K562 (cell line): ENCODE measurements at regions not wholly inside any gene's neighbourhood (a gene's known extent, or its start where the extent isn't known, plus 50 kb on each side); places are given as distances from the start of the nearest gene placed in this dataset.

ENCODE experiments used
- ATAC-seq: fragments of 200-7000 bp; cut with Tn5 transposase; 3 replicates; pipeline ENCODE4 v1.9.1; 2020; ENCODE audit warnings: moderate library complexity
- BruUV-seq: library from RNA; stranded (reverse); fragments of 400-500 nt; replicated peaks from 2 replicates; lab custom pipeline; 2021; lab: Mats Ljungman, UMichigan
- CTCF ChIA-PET: fragments of 300-600 bp; formaldehyde crosslinking; extraction: SDS; loops from one replicate; lab custom pipeline; 2021; ENCODE audit warnings: low intra/inter-chr PET ratio; lab: Yijun Ruan, JAX
- POLR2A ChIA-PET: fragments of 300-600, 350-650 bp; sonication (Branson Sonifier 250); formaldehyde crosslinking; extraction: SDS; loops from one replicate; lab custom pipeline; 2021; ENCODE audit warnings: antibody characterized with exemption, inconsistent platforms; lab: Yijun Ruan, JAX
- DNase-seq, 4 experiments: peaks; one replicate each; pipeline versions ENCODE4 v3.0.0 to v3.0.0-alpha.2; 2011 to 2018; ENCODE audit warnings: low spot score in 3 of 4, mixed read lengths in 3 of 4; ENCODE audit errors: extremely low read depth in 1 of 4
- FAIRE-seq: peaks from 2 replicates; lab custom pipeline; 2011; peaks lifted over from hg19 to GRCh38; lab: Jason Lieb, UNC
- H2AFZ ChIP-seq: 2 replicates; pipeline ENCODE4 v1.6.0; 2011; ENCODE audit warnings: low read depth, low read length, control low read depth, inconsistent platforms
- H3K27ac ChIP-seq: fragments of 200-600 bp; 3 replicates; pipeline ENCODE4 v1.8.0; 2011; ENCODE audit warnings: low read depth, mild to moderate bottlenecking, control low read depth, inconsistent platforms, low read length, moderate library complexity, mixed read lengths; ENCODE audit errors: extremely low read depth
- H3K27me3 ChIP-seq, 2 experiments: fragments of 300-600 bp in 1 of 2; 2 replicates in 1 of 2; 3 replicates in 1 of 2; pipeline versions ENCODE4 v1.6.0 to v1.8.0; 2011; ENCODE audit warnings: inconsistent platforms in 2 of 2, low read length in 2 of 2, mild to moderate bottlenecking in 1 of 2, mixed read lengths in 1 of 2, moderate library complexity in 1 of 2; ENCODE audit not compliant: control insufficient read depth in 2 of 2, insufficient read depth in 2 of 2
- H3K36me3 ChIP-seq: fragments of 300-600 bp; 3 replicates; pipeline ENCODE4 v1.8.0; 2011; ENCODE audit warnings: mild to moderate bottlenecking, low read length, inconsistent platforms; ENCODE audit not compliant: control insufficient read depth, insufficient read depth
- H3K4me1 ChIP-seq, 2 experiments: fragments of 200-600 bp in 1 of 2; replicated peaks in 1 of 2; 2 replicates in 1 of 2; 3 replicates in 1 of 2; pipeline versions ENCODE4 v1.5.1 to v1.8.0; 2011; ENCODE audit warnings: inconsistent platforms in 2 of 2, low read length in 2 of 2, mild to moderate bottlenecking in 1 of 2, mixed read lengths in 1 of 2, moderate library complexity in 1 of 2; ENCODE audit not compliant: control insufficient read depth in 2 of 2, insufficient read depth in 2 of 2
- H3K4me2 ChIP-seq: 2 replicates; pipeline ENCODE4 v1.6.1; 2011; ENCODE audit warnings: low read length, control low read depth, inconsistent platforms, mixed read lengths; ENCODE audit not compliant: insufficient read depth
- H3K4me3 ChIP-seq: fragments of 200-600 bp; sonication (generic), shearing (Covaris generic); 2 replicates; pipeline ENCODE4 v1.5.1; 2016; ENCODE audit warnings: control low read depth, inconsistent platforms
- H3K79me2 ChIP-seq: fragments of 200-600 bp; 3 replicates; pipeline ENCODE4 v1.8.0; 2011; ENCODE audit warnings: low read length, inconsistent platforms; ENCODE audit not compliant: control insufficient read depth, insufficient read depth
- H3K9ac ChIP-seq, 2 experiments: 2 replicates each; pipeline versions ENCODE4 v1.6.0 to v1.6.1; 2011; ENCODE audit warnings: low read depth in 2 of 2, low read length in 2 of 2, control low read depth in 1 of 2, inconsistent platforms in 1 of 2, mild to moderate bottlenecking in 1 of 2, mixed read lengths in 1 of 2; ENCODE audit not compliant: insufficient read depth in 1 of 2
- H3K9me1 ChIP-seq: one replicate; pipeline ENCODE4 v1.6.0; 2011; ENCODE audit warnings: inconsistent platforms, mild to moderate bottlenecking, low read length, moderate library complexity; ENCODE audit not compliant: control insufficient read depth, insufficient read depth
- H3K9me3 ChIP-seq: replicated peaks from 2 replicates; pipeline ENCODE4 v1.5.1; 2011; ENCODE audit warnings: low read depth, low read length, inconsistent platforms; ENCODE audit not compliant: control insufficient read depth, insufficient read depth
- H4K20me1 ChIP-seq: replicated peaks from 2 replicates; pipeline ENCODE4 v1.6.1; 2011; ENCODE audit warnings: low read length, inconsistent platforms, mixed read lengths; ENCODE audit not compliant: control insufficient read depth, insufficient read depth
- CTBP1 ChIP-seq: fragments of 450-650 bp; IDR thresholded peaks from 2 replicates; pipeline ENCODE4 v1.6.1; 2016; ENCODE audit warnings: borderline replicate concordance
- HCFC1 ChIP-seq: IDR thresholded peaks from 2 replicates; pipeline ENCODE4 v1.6.1; 2012; ENCODE audit warnings: low read depth, low read length, improper control_type of control experiment
- HDAC6 ChIP-seq: IDR thresholded peaks from 2 replicates; pipeline ENCODE4 v1.6.1; 2012; ENCODE audit warnings: low read depth, mild to moderate bottlenecking, control low read depth, inconsistent platforms, low read length, moderate library complexity
- HLTF ChIP-seq: fragments of 450-650 bp; IDR thresholded peaks from 2 replicates; pipeline ENCODE4 v1.6.1; 2016
- NONO ChIP-seq, 2 experiments: fragments of 200-400 bp in 1 of 2; fragments of 450-650 bp in 1 of 2; formaldehyde crosslinking in 1 of 2; IDR thresholded peaks; 2 replicates each; pipeline ENCODE4 v1.6.1; 2017; ENCODE audit warnings: low read depth in 2 of 2, mild to moderate bottlenecking in 2 of 2, moderate library complexity in 2 of 2, low read length in 1 of 2
- TAF7 ChIP-seq: fragments of 450-650 bp; IDR thresholded peaks from 2 replicates; pipeline ENCODE4 v1.6.1; 2016; ENCODE audit warnings: missing genetic modification characterization, missing compliant biosample characterization
- U2AF1 ChIP-seq: fragments of 200-400 bp; formaldehyde crosslinking; optimal IDR thresholded peaks from 2 replicates; pipeline ENCODE3; 2017; ENCODE audit warnings: mild to moderate bottlenecking, low read depth, low read length, moderate library complexity
- ZNF124 ChIP-seq: sonication (generic); formaldehyde crosslinking; IDR thresholded peaks from 2 replicates; pipeline ENCODE4 v1.8.1; 2022; ENCODE audit warnings: missing genetic modification reagents
- WGBS: fragments of 100-300 bp; shearing (Covaris generic); methylation state at CpG from one replicate; pipeline ENCODE4 v1.1.6; 2016; ENCODE audit warnings: low coverage, mixed read lengths; ENCODE audit not compliant: insufficient coverage; ENCODE audit errors: missing lambda C conversion rate; 5-methylcytosine and 5-hydroxymethylcytosine counted together
- in situ Hi-C: fragments of 300-500 bp; cut with MboI; formaldehyde crosslinking; loops from 4 replicates; pipeline ENCODE4 v1.15.0; 2018; ENCODE audit warnings: inconsistent platforms, mixed read lengths
- intact Hi-C: fragments of 100-400 bp; cut with micrococcal nuclease; formaldehyde crosslinking; loops from 2 replicates; pipeline ENCODE4 v1.14.2; 2022
- TF ChIP-seq, protein P1 (sequence below): IDR thresholded peaks from 2 replicates; pipeline ENCODE4 v1.6.1; 2011; ENCODE audit warnings: borderline replicate concordance, low read depth, mild to moderate bottlenecking, moderate library complexity, low read length; ENCODE audit not compliant: insufficient read depth, poor library complexity, severe bottlenecking
- TF ChIP-seq, protein P2 (sequence below): fragments of 450-650 bp; formaldehyde crosslinking; conservative IDR thresholded peaks from 2 replicates; pipeline ENCODE4 v1.4.0; 2022; ENCODE audit warnings: mild to moderate bottlenecking, missing genetic modification characterization
- TF ChIP-seq, protein P3 (sequence below): fragments of 450-650 bp; formaldehyde crosslinking; IDR thresholded peaks from 2 replicates; pipeline ENCODE4 v1.4.0; 2020; ENCODE audit warnings: mild to moderate bottlenecking, moderate library complexity
- TF ChIP-seq, protein P4 (sequence below), 2 experiments: fragments of 450-650 bp; IDR thresholded peaks; 2 replicates each; pipeline ENCODE4 v1.6.1; 2016

DNA sequence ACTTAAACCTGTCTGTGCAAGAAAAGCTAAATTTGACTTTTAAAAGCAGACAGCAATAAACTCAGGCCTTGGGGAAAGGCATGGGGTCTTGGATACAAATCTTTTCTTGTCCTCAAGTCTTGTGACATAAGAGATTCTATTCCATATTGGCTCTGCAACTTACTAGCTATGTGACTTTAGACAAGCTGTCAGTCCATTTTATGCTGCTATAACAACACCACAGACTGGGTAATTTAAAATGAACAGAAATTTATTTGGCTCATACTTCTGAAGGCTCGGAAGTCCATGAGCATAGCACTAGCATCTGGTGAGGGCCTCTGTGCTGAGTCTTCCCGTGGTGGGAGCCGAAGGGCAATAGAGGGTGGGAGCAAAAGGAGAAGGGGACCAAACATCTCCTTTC lies 246.0 kb upstream of the MOCS1 start:
- POLR2A ChIA-PET, result no interaction called here
- no peaks in the 10 kb centered on the region for H3K9me1 ChIP-seq
- no peaks in the 10 kb centered on the region; the same call in 1 of the 2 replicates for H3K9me3 ChIP-seq
- no peaks in the 10 kb centered on the region for H3K36me3 ChIP-seq
- no peak overlapping the region for H3K9ac ChIP-seq
- no peak overlapping the region for H3K27ac ChIP-seq
- CTCF ChIA-PET, result no interaction called here
- H3K4me3 ChIP-seq, result no peak overlapping the region
- DNase-seq (no peak), FAIRE-seq (no peak), ATAC-seq (no peak)
- no peak overlapping the region for H2AFZ ChIP-seq
- 0% methylated on average over 3 of the region's 3 CpGs for WGBS
- no peak overlapping the region for H3K4me2 ChIP-seq
- in situ Hi-C loops (no loop called here), intact Hi-C loops (no loop called here)
- no TSS peak for BruUV-seq
- TF ChIP-seq CTBP1 (no peak), ZNF124 (CRISPR knock-in tag) (no peak), U2AF1 (no peak), HCFC1 (no peak), HDAC6 (no peak), NONO (IDR thresholded peaks at IDR 0.05; ENCODE audit: low read depth in 2 of 2, low read length in 1 of 2) (no peak), HLTF (no peak), TAF7 (tag) (no peak)
- TF ChIP-seq, protein P1, sequence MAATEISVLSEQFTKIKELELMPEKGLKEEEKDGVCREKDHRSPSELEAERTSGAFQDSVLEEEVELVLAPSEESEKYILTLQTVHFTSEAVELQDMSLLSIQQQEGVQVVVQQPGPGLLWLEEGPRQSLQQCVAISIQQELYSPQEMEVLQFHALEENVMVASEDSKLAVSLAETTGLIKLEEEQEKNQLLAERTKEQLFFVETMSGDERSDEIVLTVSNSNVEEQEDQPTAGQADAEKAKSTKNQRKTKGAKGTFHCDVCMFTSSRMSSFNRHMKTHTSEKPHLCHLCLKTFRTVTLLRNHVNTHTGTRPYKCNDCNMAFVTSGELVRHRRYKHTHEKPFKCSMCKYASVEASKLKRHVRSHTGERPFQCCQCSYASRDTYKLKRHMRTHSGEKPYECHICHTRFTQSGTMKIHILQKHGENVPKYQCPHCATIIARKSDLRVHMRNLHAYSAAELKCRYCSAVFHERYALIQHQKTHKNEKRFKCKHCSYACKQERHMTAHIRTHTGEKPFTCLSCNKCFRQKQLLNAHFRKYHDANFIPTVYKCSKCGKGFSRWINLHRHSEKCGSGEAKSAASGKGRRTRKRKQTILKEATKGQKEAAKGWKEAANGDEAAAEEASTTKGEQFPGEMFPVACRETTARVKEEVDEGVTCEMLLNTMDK, result no peak
- TF ChIP-seq, protein P2, sequence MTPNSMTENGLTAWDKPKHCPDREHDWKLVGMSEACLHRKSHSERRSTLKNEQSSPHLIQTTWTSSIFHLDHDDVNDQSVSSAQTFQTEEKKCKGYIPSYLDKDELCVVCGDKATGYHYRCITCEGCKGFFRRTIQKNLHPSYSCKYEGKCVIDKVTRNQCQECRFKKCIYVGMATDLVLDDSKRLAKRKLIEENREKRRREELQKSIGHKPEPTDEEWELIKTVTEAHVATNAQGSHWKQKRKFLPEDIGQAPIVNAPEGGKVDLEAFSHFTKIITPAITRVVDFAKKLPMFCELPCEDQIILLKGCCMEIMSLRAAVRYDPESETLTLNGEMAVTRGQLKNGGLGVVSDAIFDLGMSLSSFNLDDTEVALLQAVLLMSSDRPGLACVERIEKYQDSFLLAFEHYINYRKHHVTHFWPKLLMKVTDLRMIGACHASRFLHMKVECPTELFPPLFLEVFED (CRISPR knock-in tag), result no peak
- TF ChIP-seq, protein P3, sequence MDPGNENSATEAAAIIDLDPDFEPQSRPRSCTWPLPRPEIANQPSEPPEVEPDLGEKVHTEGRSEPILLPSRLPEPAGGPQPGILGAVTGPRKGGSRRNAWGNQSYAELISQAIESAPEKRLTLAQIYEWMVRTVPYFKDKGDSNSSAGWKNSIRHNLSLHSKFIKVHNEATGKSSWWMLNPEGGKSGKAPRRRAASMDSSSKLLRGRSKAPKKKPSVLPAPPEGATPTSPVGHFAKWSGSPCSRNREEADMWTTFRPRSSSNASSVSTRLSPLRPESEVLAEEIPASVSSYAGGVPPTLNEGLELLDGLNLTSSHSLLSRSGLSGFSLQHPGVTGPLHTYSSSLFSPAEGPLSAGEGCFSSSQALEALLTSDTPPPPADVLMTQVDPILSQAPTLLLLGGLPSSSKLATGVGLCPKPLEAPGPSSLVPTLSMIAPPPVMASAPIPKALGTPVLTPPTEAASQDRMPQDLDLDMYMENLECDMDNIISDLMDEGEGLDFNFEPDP, result no peak
- TF ChIP-seq, protein P4, sequence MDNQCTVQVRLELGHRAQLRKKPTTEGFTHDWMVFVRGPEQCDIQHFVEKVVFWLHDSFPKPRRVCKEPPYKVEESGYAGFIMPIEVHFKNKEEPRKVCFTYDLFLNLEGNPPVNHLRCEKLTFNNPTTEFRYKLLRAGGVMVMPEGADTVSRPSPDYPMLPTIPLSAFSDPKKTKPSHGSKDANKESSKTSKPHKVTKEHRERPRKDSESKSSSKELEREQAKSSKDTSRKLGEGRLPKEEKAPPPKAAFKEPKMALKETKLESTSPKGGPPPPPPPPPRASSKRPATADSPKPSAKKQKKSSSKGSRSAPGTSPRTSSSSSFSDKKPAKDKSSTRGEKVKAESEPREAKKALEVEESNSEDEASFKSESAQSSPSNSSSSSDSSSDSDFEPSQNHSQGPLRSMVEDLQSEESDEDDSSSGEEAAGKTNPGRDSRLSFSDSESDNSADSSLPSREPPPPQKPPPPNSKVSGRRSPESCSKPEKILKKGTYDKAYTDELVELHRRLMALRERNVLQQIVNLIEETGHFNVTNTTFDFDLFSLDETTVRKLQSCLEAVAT (IDR thresholded peaks at IDR 0.05), result no peak
- H3K27me3 ChIP-seq, result no peaks in the 10 kb centered on the region
- H3K4me1 ChIP-seq, result no peaks in the 10 kb centered on the region
- no peaks in the 10 kb centered on the region for H3K79me2 ChIP-seq
- no peaks in the 10 kb centered on the region for H4K20me1 ChIP-seq
